OCI-LY1 (cell line): ENCODE measurements at regions not wholly inside any gene's neighbourhood (a gene's known extent, or its start where the extent isn't known, plus 50 kb on each side); places are given as distances from the start of the nearest gene placed in this dataset.

Experiments used
- H2AFZ ChIP-seq: fragments of 200-600 bp; sonication (generic), shearing (Covaris generic); 2 replicates; pipeline ENCODE4 v1.6.0; 2014; ENCODE audit warnings: antibody characterized with exemption, mild to moderate bottlenecking, low read length
- H3F3A ChIP-seq: fragments of 200-600 bp; sonication (generic), shearing (Covaris generic); 2 replicates; pipeline ENCODE4 v1.6.0; 2014; ENCODE audit warnings: mild to moderate bottlenecking, antibody characterized with exemption, low read length, moderate library complexity; ENCODE audit not compliant: insufficient read depth
- H3K27ac ChIP-seq: fragments of 200-600 bp; sonication (generic); 2 replicates; pipeline ENCODE4 v1.5.1; 2014; ENCODE audit warnings: low read length, mixed run types, mild to moderate bottlenecking, low read depth; ENCODE audit not compliant: poor library complexity, severe bottlenecking
- H3K27me3 ChIP-seq: fragments of 200-600 bp; sonication (generic); 2 replicates; pipeline ENCODE4 v1.6.0; 2014; ENCODE audit warnings: antibody characterized with exemption, mild to moderate bottlenecking, low read length, moderate library complexity; ENCODE audit not compliant: insufficient read depth
- H3K36me3 ChIP-seq: fragments of 200-600 bp; sonication (generic); 2 replicates; pipeline ENCODE4 v1.6.1; 2014; ENCODE audit warnings: mild to moderate bottlenecking, antibody characterized with exemption, low read length, moderate library complexity, mixed read lengths; ENCODE audit not compliant: insufficient read depth
- H3K4me1 ChIP-seq: fragments of 200-600 bp; sonication (generic); 2 replicates; pipeline ENCODE4 v1.5.1; 2014; ENCODE audit warnings: mild to moderate bottlenecking, low read length, moderate library complexity; ENCODE audit not compliant: insufficient read depth, severe bottlenecking
- H3K4me2 ChIP-seq: fragments of 200-600 bp; sonication (generic), shearing (Covaris generic); 2 replicates; pipeline ENCODE4 v1.6.1; 2014; ENCODE audit warnings: low read length
- H3K4me3 ChIP-seq: fragments of 200-600 bp; sonication (generic); 2 replicates; pipeline ENCODE4 v1.5.1; 2014; ENCODE audit warnings: low read length, low read depth, mild to moderate bottlenecking, mixed read lengths; ENCODE audit not compliant: poor library complexity, severe bottlenecking
- H3K79me2 ChIP-seq: fragments of 200-600 bp; shearing (Covaris generic); 2 replicates; pipeline ENCODE4 v1.6.1; 2016; ENCODE audit warnings: mixed run types, low read length, mixed read lengths; ENCODE audit not compliant: insufficient read depth
- H3K9ac ChIP-seq: fragments of 200-600 bp; sonication (generic), shearing (Covaris generic); 2 replicates; pipeline ENCODE4 v1.6.1; 2014; ENCODE audit warnings: mild to moderate bottlenecking, low read length, mixed read lengths
- H3K9me2 ChIP-seq: fragments of 200-600 bp; sonication (generic), shearing (Covaris generic); 2 replicates; pipeline ENCODE4 v1.6.1; 2014; ENCODE audit warnings: low read depth, mild to moderate bottlenecking, low read length, mixed read lengths
- H3K9me3 ChIP-seq: fragments of 200-600 bp; shearing (Covaris generic); 2 replicates; pipeline ENCODE4 v1.6.1; 2014; ENCODE audit warnings: low read length, mixed read lengths
- H4K20me1 ChIP-seq: fragments of 200-600 bp; sonication (generic), shearing (Covaris generic); 2 replicates; pipeline ENCODE4 v1.6.0; 2016; ENCODE audit warnings: mild to moderate bottlenecking, low read length; ENCODE audit not compliant: insufficient read depth
- CTCF ChIP-seq: fragments of 200-600 bp; sonication (generic), shearing (Covaris generic); IDR thresholded peaks from 2 replicates; pipeline ENCODE4 v1.5.1; 2017; ENCODE audit warnings: mild to moderate bottlenecking, antibody characterized with exemption, low read length, moderate library complexity, mixed read lengths
- EZH2 ChIP-seq: fragments of 200-600 bp; sonication (generic), shearing (Covaris generic); IDR thresholded peaks from 2 replicates; pipeline ENCODE4 v1.8.0; 2017; ENCODE audit warnings: borderline replicate concordance, mixed run types, mild to moderate bottlenecking, antibody characterized with exemption, low read length, moderate library complexity, mixed read lengths

GRCh38 chr16:59259074-59259949 lies 525.2 kb upstream of the GOT2 start:
- no peak overlapping the region for H3K4me2 ChIP-seq
- H2AFZ ChIP-seq, result no peak overlapping the region

GRCh38 chr16:59252317-59252716 lies 518.2 kb upstream of the GOT2 start:
- TF ChIP-seq CTCF (no peak), EZH2 (no peak)
- Histone ChIP-seq H3K9me3 (no peaks in the 10 kb centered on the region), H3K79me2 (no peaks in the 10 kb centered on the region)

More at GRCh38 chr16:59259074-59259949, 525.2 kb upstream of the GOT2 start:
- no peaks in the 10 kb centered on the region for H3K9me2 ChIP-seq
- no peaks in the 10 kb centered on the region for H3K4me1 ChIP-seq
- no peaks in the 10 kb centered on the region for H3K27me3 ChIP-seq
- H3K4me3 ChIP-seq, result no peak overlapping the region
- H3K9ac ChIP-seq, result no peak overlapping the region
- no peaks in the 10 kb centered on the region for H3K36me3 ChIP-seq
- H3K27ac ChIP-seq, result no peak overlapping the region
- H3K79me2 ChIP-seq, result no peaks in the 10 kb centered on the region
- H3K9me3 ChIP-seq, result no peaks in the 10 kb centered on the region
- TF ChIP-seq EZH2, result no peak
- TF ChIP-seq CTCF, result no peak
- no peaks in the 10 kb centered on the region for H3F3A ChIP-seq
- H4K20me1 ChIP-seq, result no peaks in the 10 kb centered on the region

GRCh38 chr16:59249011-59249410 lies 514.9 kb upstream of the GOT2 start:
- Histone ChIP-seq H3K27me3 (no peaks in the 10 kb centered on the region), H3K4me1 (no peaks in the 10 kb centered on the region), H3F3A (no peaks in the 10 kb centered on the region), H4K20me1 (no peaks in the 10 kb centered on the region), H3K4me2 (no peak overlapping the region), H2AFZ (no peak overlapping the region), H3K9me3 (no peaks in the 10 kb centered on the region), H3K79me2 (no peaks in the 10 kb centered on the region), H3K9me2 (no peaks in the 10 kb centered on the region), H3K36me3 (no peaks in the 10 kb centered on the region), H3K9ac (no peak overlapping the region), H3K27ac (no peak overlapping the region), H3K4me3 (no peak overlapping the region)
- TF ChIP-seq CTCF, result no peak

More at GRCh38 chr16:59252317-59252716, 518.2 kb upstream of the GOT2 start:
- Histone ChIP-seq H3K4me2 (no peak overlapping the region), H3K27ac (no peak overlapping the region), H3K4me3 (no peak overlapping the region), H3K9me2 (no peaks in the 10 kb centered on the region), H3F3A (no peaks in the 10 kb centered on the region), H3K36me3 (no peaks in the 10 kb centered on the region), H3K4me1 (no peaks in the 10 kb centered on the region), H4K20me1 (no peaks in the 10 kb centered on the region), H3K9ac (no peak overlapping the region), H2AFZ (no peak overlapping the region), H3K27me3 (no peaks in the 10 kb centered on the region)
